Peyer's patch (tissue), 4 donors: ENCODE measurements at regions not wholly inside any gene's neighbourhood (a gene's known extent, or its start where the extent isn't known, plus 50 kb on each side); places are given as distances from the start of the nearest gene placed in this dataset.

Source experiments
- POLR2A ChIP-seq, 2 donors: fragments of 450-650 bp; IDR thresholded peaks; one replicate each; pipeline ENCODE4 v1.5.1; 2017; ENCODE audit warnings: antibody characterized with exemption in 2 of 2, mild to moderate bottlenecking in 2 of 2, moderate library complexity in 2 of 2
- TF ChIP-seq, protein P1 (sequence below), 6 experiments: fragments of 450-650 bp in 4 of 6; fragments of 200-600 bp in 2 of 6; sonication (generic) in 1 of 6; IDR thresholded peaks; one replicate each; pipeline ENCODE4 v1.5.1; 2017 to 2019; ENCODE audit warnings: antibody characterized with exemption in 6 of 6, mild to moderate bottlenecking in 3 of 6, moderate library complexity in 1 of 6

DNA sequence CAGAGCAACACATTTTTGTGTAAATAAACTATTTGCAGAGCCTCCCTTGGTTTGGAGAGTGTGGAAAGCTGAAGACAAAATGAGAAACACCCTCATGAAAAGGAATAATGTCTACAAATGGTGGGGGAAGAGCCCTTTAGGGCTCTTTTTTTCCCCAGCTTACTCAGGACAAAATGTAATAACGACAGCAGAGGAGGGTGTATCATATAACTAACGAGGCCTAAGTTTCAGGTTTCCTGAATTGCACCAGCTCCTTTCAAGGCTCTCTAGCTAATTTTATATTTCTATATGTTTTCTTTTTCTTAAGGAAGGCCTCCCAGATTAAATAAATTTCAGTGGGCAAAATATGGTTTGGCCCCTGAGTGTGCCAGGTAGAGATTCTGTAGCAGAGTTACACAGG, 116.3 kb downstream of the FEM1C start:
- TF ChIP-seq POLR2A (IDR thresholded peaks at IDR 0.05): no peak
- TF ChIP-seq, protein P1, sequence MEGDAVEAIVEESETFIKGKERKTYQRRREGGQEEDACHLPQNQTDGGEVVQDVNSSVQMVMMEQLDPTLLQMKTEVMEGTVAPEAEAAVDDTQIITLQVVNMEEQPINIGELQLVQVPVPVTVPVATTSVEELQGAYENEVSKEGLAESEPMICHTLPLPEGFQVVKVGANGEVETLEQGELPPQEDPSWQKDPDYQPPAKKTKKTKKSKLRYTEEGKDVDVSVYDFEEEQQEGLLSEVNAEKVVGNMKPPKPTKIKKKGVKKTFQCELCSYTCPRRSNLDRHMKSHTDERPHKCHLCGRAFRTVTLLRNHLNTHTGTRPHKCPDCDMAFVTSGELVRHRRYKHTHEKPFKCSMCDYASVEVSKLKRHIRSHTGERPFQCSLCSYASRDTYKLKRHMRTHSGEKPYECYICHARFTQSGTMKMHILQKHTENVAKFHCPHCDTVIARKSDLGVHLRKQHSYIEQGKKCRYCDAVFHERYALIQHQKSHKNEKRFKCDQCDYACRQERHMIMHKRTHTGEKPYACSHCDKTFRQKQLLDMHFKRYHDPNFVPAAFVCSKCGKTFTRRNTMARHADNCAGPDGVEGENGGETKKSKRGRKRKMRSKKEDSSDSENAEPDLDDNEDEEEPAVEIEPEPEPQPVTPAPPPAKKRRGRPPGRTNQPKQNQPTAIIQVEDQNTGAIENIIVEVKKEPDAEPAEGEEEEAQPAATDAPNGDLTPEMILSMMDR (IDR thresholded peaks at IDR 0.05): no peak
